ENCODE measurements at regions not wholly inside any gene's neighbourhood (a gene's known extent, or its start where the extent isn't known, plus 50 kb on each side); places are given as distances from the start of the nearest gene placed in this dataset.

GRCh38 chr9:81361296-81361695, 328.1 kb downstream of the TLE1 start:
- TF ChIP-seq ZSCAN31 (CRISPR knock-in tag; IDR thresholded peaks at IDR 0.05; ENCODE audit: low read depth) (no peak), ZNF496 (CRISPR knock-in tag; IDR thresholded peaks at IDR 0.05; ENCODE audit: insufficient replicate concordance) (no peak), ZNF274 (CRISPR knock-in tag; IDR thresholded peaks at IDR 0.05) (no peak), ADNP (CRISPR knock-in tag; IDR thresholded peaks at IDR 0.05) (no peak), NR2F2 (IDR thresholded peaks at IDR 0.05; ENCODE audit: borderline replicate concordance, low read depth) (no peak), TOPORS (CRISPR knock-in tag; IDR thresholded peaks at IDR 0.05) (no peak), NFKBIZ (CRISPR knock-in tag; IDR thresholded peaks at IDR 0.05) (no peak)
- TF ChIP-seq, protein P1, sequence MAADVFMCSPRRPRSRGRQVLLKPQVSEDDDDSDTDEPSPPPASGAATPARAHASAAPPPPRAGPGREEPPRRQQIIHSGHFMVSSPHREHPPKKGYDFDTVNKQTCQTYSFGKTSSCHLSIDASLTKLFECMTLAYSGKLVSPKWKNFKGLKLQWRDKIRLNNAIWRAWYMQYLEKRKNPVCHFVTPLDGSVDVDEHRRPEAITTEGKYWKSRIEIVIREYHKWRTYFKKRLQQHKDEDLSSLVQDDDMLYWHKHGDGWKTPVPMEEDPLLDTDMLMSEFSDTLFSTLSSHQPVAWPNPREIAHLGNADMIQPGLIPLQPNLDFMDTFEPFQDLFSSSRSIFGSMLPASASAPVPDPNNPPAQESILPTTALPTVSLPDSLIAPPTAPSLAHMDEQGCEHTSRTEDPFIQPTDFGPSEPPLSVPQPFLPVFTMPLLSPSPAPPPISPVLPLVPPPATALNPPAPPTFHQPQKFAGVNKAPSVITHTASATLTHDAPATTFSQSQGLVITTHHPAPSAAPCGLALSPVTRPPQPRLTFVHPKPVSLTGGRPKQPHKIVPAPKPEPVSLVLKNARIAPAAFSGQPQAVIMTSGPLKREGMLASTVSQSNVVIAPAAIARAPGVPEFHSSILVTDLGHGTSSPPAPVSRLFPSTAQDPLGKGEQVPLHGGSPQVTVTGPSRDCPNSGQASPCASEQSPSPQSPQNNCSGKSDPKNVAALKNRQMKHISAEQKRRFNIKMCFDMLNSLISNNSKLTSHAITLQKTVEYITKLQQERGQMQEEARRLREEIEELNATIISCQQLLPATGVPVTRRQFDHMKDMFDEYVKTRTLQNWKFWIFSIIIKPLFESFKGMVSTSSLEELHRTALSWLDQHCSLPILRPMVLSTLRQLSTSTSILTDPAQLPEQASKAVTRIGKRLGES (CRISPR knock-in tag; IDR thresholded peaks at IDR 0.05; ENCODE audit: borderline replicate concordance): no peak
- TF ChIP-seq, protein P2, sequence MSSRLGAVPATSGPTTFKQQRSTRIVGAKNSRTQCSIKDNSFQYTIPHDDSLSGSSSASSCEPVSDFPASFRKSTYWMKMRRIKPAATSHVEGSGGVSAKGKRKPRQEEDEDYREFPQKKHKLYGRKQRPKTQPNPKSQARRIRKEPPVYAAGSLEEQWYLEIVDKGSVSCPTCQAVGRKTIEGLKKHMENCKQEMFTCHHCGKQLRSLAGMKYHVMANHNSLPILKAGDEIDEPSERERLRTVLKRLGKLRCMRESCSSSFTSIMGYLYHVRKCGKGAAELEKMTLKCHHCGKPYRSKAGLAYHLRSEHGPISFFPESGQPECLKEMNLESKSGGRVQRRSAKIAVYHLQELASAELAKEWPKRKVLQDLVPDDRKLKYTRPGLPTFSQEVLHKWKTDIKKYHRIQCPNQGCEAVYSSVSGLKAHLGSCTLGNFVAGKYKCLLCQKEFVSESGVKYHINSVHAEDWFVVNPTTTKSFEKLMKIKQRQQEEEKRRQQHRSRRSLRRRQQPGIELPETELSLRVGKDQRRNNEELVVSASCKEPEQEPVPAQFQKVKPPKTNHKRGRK (CRISPR knock-in tag; IDR thresholded peaks at IDR 0.05): no peak
- in situ Hi-C loops (cut with HindIII; ENCODE audit: extremely low pct_ligation_motif_present, low pct_unique_long_range_greater_than_20kb): no loop called here
- no peaks in the 10 kb centered on the region for H3K4me1 ChIP-seq (ENCODE audit: insufficient read depth, low read length)
- intact Hi-C loops (cut with micrococcal nuclease; ENCODE audit: unreplicated experiment): no loop called here
- POLR2A ChIA-PET: no interaction called here
- H2AFZ ChIP-seq (ENCODE audit: low read length): no peak overlapping the region
- H3K4me3 ChIP-seq (replicated peaks in 1 of 3; ENCODE audit: insufficient read depth in 1 of 3, low read depth in 2 of 3, low read length in 3 of 3): no peak overlapping the region
- H3K9ac ChIP-seq (ENCODE audit: insufficient read depth, low read depth, low read length): no peak overlapping the region
- H3K9me3 ChIP-seq (ENCODE audit: low read length): no peaks in the 10 kb centered on the region; the same call in 1 of the 2 replicates
- no peaks in the 10 kb centered on the region for H4K20me1 ChIP-seq (ENCODE audit: insufficient read depth, low read length)
- no peak overlapping the region for H3K27ac ChIP-seq (ENCODE audit: extremely low read length, insufficient read depth, low read length)
- H3K27me3 ChIP-seq (ENCODE audit: control insufficient read depth in 1 of 2, insufficient read depth in 2 of 2, low read length in 2 of 2): no peaks in the 10 kb centered on the region
- H3K36me3 ChIP-seq (replicated peaks in 1 of 2; ENCODE audit: control insufficient read depth in 1 of 2, insufficient read depth in 2 of 2, low read length in 2 of 2): no peaks in the 10 kb centered on the region
- CTCF ChIA-PET (ENCODE audit: low intra/inter-chr PET ratio, low total read pairs): no interaction called here
- ATAC-seq: no peak
- no peak for FAIRE-seq
- BruUV-seq (replicated peaks): no TSS peak
- no peak overlapping the region for H3K4me2 ChIP-seq (ENCODE audit: low read depth, low read length)
- WGBS (ENCODE audit: low lambda C conversion rate): 13% methylated on average over 2 of the region's 2 CpGs
- no peaks in the 10 kb centered on the region for H3K79me2 ChIP-seq (ENCODE audit: insufficient read depth, low read length)
- no peak for DNase-seq (ENCODE audit: low spot score)
